ENCODE measurements at regions not wholly inside any gene's neighbourhood (a gene's known extent, or its start where the extent isn't known, plus 50 kb on each side); places are given as distances from the start of the nearest gene placed in this dataset.
"Not testable (repeated sequence)": the region's sequence is repeated elsewhere in the genome, so short reads cannot be mapped to it uniquely, and the experiment has no call there.

DNA sequence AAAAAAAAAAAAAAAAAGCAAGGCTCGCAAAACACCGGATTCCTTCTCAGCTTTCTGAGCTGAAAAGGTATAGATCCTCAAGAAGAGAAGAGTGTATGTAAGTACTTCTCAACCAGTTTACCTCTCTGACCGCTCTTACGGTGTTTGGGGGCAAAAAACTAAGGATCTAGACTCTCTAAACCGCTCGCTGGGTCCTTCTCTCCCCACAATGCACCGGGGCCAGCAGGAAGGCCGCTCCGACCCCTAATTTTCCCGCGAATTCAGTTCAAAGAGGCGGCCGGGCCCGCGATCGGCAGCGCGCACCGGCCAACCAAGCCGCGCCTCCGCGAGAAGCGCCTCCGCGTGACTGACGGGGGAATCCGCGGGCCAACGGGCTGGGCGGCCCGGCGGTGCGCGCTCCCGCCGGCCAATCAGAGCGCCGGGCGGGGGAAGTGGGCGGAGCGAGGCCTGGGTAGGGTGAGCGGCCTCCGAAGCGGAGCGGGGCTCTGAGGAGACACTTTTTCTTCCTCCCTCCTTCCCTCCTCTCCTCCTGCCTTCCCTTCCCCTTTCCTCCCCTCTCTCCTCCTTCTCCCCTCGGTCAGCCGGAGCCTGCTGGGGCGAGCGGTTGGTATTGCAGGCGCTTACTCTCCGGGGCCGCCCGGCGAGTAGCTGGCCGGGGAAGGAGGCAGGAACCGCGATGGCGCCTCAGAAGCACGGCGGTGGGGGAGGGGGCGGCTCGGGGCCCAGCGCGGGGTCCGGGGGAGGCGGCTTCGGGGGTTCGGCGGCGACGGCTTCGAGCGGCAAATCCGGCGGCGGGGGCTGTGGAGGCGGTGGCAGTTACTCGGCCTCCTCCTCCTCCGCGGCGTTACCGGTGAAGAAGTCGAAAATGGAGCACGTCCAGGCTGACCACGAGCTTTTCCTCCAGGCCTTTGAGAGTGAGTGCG is 93.0 kb downstream of the CRLF3 start:
- Mint-ChIP-seq H3K4me3 (peak overlapping the region; percentile 95), H3K27ac (peak overlapping the region; percentile 98), H3K36me3 (ENCODE audit: low read depth) (peaks cover 21% of the 10 kb centered on the region), H3K4me1 (ENCODE audit: low read depth) (peaks cover 48% of the 10 kb centered on the region)
- CTCF ChIA-PET; H3K27me3 Mint-ChIP-seq (ENCODE audit: low read depth); H3K9me3 Mint-ChIP-seq (ENCODE audit: insufficient read depth): not testable (repeated sequence)
- DNase-seq (peak; percentile 89), ATAC-seq (peak; percentile 98)
- POLR2A ChIA-PET: interaction anchor here (0.6 to 1.3 kb wide), 7 partner anchors 12 to 254 kb away, joined by 3 to 4 read pairs (median 3); partner anchors contain the start of gene CRLF3

DNA sequence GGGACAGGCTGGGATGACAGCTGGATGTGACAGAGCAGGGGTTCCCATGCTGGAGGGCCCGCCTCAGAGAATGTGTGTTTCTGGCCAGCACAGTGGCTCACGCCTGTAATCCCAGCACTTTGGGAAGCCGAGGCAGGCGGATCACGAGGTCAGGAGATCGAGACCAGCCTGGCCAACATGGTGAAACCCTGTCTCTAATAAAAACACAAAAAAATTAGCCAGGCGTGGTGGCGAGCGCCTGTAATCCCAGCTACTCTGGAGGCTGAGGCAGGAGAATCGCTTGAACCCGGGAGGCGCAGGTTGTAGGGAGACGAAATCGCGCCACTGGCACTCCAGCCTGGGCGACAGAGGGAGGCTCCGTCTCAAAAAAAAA is 93.7 kb downstream of the CRLF3 start:
- DNase-seq; H3K9me3 Mint-ChIP-seq (ENCODE audit: insufficient read depth); CTCF ChIA-PET; H3K27me3 Mint-ChIP-seq (ENCODE audit: low read depth); POLR2A ChIA-PET; ATAC-seq: not testable (repeated sequence)
- peak overlapping the region; percentile 95 for H3K4me3 Mint-ChIP-seq
- peaks cover 47% of the 10 kb centered on the region for H3K4me1 Mint-ChIP-seq (ENCODE audit: low read depth)
- H3K27ac Mint-ChIP-seq: peak overlapping the region; percentile 86
- peaks cover 19% of the 10 kb centered on the region for H3K36me3 Mint-ChIP-seq (ENCODE audit: low read depth)

DNA sequence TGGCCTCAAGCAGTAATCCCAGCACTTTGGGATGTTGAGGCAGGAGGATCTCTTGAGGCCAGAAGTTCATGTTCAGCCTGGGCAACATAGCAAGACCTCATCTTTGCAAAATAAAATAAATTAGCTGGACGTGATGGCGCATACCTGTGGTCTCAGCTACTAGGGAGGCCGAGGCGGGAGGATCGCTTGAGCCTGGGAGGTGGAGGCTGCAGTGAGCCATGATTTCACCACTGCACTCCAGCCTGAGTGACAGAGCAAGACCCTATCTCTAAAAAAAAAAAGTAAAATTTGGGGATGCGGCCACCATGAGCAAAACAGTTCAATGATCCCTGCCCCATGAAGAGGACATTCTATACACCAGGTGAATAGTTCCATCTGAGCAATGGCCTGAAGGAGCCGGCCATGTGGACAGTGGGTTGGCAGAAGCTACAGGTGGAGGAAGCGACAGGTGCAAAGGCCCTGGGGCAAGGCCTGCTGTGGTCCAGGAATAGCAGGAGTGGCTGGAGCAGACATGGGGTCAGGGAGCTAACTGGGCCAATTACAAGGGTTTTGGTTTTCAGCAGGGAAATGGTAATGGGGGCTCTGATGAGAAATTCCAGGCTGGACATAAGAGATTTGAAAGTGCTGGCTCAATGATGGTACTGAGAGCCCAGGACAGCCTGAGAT is 94.2 kb downstream of the CRLF3 start:
- H3K36me3 Mint-ChIP-seq (ENCODE audit: low read depth): peaks cover 14% of the 10 kb centered on the region
- CTCF ChIA-PET: interaction anchor here (2.8 kb wide), 1 partner anchor 11 kb away, joined by 7 read pairs; no protein-coding TSS in a partner anchor
- ATAC-seq; H3K27me3 Mint-ChIP-seq (ENCODE audit: low read depth); H3K9me3 Mint-ChIP-seq (ENCODE audit: insufficient read depth); POLR2A ChIA-PET; DNase-seq: not testable (repeated sequence)
- H3K4me3 Mint-ChIP-seq: peak overlapping the region; percentile 95
- H3K27ac Mint-ChIP-seq: peak overlapping the region; percentile 86
- H3K4me1 Mint-ChIP-seq (ENCODE audit: low read depth): peaks cover 42% of the 10 kb centered on the region

DNA sequence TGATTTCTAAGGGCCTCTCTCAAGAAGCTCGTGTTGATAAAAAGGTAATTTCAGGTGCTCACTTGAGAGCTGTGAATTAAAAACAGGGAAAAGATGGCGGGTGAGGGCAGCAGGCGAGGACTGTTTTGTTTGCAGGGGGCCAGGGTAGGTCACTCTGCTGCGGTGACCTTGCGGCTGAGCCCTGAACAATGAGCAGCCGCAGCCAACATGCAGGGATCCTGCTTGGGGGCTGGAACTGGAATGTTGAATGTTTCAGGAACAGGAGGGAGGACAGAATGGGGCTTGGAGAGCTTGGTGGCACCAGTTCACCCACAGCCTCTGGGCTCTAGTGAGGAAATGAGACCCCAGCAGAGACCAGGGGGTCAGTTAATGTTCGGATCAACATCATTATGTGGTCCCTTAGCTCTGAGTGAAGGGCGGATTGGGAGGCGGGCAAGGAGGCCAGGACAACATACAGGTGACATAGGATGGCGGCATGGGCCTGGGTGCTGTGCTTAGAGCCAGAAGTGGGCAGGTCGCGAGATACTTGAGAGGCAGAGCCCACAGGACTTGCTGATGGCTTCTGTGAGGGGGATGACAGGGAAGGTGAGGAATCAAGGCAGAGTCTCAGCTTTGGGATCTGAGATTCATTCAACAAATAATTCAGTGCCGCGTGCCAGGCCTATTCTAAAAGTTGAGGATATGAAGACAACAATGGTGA is 94.9 kb downstream of the CRLF3 start:
- H3K4me3 Mint-ChIP-seq: peak overlapping the region; percentile 95
- peaks cover 38% of the 10 kb centered on the region for H3K4me1 Mint-ChIP-seq (ENCODE audit: low read depth)
- H3K9me3 Mint-ChIP-seq (ENCODE audit: insufficient read depth); POLR2A ChIA-PET; ATAC-seq; H3K27me3 Mint-ChIP-seq (ENCODE audit: low read depth): not testable (repeated sequence)
- peak; percentile 9 for DNase-seq
- CTCF ChIA-PET: interaction anchor here (2.8 kb wide), 1 partner anchor 10 kb away, joined by 7 read pairs; no protein-coding TSS in a partner anchor
- H3K36me3 Mint-ChIP-seq (ENCODE audit: low read depth): peaks cover 11% of the 10 kb centered on the region
- peak overlapping the region; percentile 20 for H3K27ac Mint-ChIP-seq

DNA sequence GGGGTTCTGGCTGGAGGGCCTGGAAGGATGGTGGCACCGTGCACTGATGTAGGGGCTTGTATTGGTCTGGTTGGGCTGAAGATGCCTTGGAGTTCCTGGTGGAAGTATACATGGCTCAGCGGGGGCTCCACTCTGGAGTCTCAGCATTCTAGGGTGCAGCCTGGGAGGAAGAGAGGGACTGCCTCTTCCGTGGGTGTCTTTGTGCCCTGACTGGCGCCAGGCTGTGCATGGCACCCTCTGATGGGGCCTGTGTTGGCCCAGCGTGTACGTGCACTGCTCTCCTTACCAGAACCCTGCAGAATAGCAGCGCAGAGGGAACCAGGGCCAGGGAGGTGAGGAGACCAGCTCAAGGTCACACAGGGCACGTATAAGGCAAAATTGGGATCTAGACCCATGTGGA is 97.0 kb downstream of the CRLF3 start:
- H3K27ac Mint-ChIP-seq; H3K4me3 Mint-ChIP-seq; H3K27me3 Mint-ChIP-seq (ENCODE audit: low read depth); H3K36me3 Mint-ChIP-seq (ENCODE audit: low read depth); H3K9me3 Mint-ChIP-seq (ENCODE audit: insufficient read depth); ATAC-seq: not testable (repeated sequence)
- ChIA-PET POLR2A (interaction anchor here (0.9 kb wide), 1 partner anchor 98 kb away, joined by 3 read pairs; no protein-coding TSS in a partner anchor), CTCF (interaction anchor here (1.1 to 2.8 kb wide), 2 partner anchors 8 to 10 kb away, joined by 3 to 7 read pairs; no protein-coding TSS in a partner anchor)
- H3K4me1 Mint-ChIP-seq (ENCODE audit: low read depth): peaks cover 24% of the 10 kb centered on the region
- peak; percentile 12 for DNase-seq

DNA sequence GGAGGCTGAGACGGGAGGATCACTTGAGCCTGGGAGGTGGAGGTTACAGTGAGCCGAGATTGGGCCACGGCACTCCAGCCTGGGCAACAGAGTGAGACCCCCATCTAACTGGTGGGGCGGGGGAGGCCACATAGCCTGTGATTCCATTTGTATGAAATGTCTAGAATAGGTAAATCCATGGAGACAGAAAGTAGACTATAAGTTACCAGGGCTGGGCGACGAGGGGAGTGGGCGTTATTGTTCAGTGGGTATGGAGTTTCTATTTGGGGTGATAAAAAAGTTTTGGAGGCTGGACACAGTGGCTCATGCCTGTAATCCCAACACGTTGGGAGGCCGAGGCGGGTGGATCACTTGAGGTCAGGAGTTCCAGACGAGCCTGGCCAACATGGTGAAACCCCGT is 97.8 kb downstream of the CRLF3 start:
- peaks cover 24% of the 10 kb centered on the region for H3K4me1 Mint-ChIP-seq (ENCODE audit: low read depth)
- CTCF ChIA-PET: interaction anchor here (1.1 kb wide), 1 partner anchor 10 kb away, joined by 3 read pairs; no protein-coding TSS in a partner anchor
- H3K27me3 Mint-ChIP-seq (ENCODE audit: low read depth); ATAC-seq; H3K27ac Mint-ChIP-seq; POLR2A ChIA-PET; H3K9me3 Mint-ChIP-seq (ENCODE audit: insufficient read depth); H3K36me3 Mint-ChIP-seq (ENCODE audit: low read depth); H3K4me3 Mint-ChIP-seq: not testable (repeated sequence)
- peak; percentile 11 for DNase-seq

DNA sequence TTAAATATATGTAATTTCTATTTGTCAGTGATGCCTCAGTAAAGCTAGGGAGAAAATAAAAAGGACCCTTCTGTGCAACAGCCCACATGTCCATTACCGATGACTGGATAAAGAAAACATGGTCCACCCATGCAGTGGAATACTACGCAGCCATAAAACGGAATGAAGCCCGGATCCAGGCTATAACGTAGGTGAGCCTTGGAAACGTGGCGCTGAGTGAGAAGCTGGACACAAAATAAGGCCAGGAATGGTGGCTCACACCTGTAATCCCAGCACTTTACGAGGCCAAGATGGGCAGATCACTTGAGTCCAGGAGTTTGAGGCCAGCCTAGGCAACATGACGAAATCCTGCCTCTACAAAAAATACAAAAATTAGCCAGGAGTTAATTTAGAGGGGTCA is 98.2 kb downstream of the CRLF3 start:
- DNase-seq: peak; percentile 10
- H3K36me3 Mint-ChIP-seq (ENCODE audit: low read depth); H3K27me3 Mint-ChIP-seq (ENCODE audit: low read depth); ATAC-seq; POLR2A ChIA-PET; H3K9me3 Mint-ChIP-seq (ENCODE audit: insufficient read depth); H3K4me3 Mint-ChIP-seq; H3K27ac Mint-ChIP-seq: not testable (repeated sequence)
- CTCF ChIA-PET: interaction anchor here (1.1 kb wide), 1 partner anchor 9 kb away, joined by 3 read pairs; no protein-coding TSS in a partner anchor
- peaks cover 24% of the 10 kb centered on the region for H3K4me1 Mint-ChIP-seq (ENCODE audit: low read depth)

DNA sequence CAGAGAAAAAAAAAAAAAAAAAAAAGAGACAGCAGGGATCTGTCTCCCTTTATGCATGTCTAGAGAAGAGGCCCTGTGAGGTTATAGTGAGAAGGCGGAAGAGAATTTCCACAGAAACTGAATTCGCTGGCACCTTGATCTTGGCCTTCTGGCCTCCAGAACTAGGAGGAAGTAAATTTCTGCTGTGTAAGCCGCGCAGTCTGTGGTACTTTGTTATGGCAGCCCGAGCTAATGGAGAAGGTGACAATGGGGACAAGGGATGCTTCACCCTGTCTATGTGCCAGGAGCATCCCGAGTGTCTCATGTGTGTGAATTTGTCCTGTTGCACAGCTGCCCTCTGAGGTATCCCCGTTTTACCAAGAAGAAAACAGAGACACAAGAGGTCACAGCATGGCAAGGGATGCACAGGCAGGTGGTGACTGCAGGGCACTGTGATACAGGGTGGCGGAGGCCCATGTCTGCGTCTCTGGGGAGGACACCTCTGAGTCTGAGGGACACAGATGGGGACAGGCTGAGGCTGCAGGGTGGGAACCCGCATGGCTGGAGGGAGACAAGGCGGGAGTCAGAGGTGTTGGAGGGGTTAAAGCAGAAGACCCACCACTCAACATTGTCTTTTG is 100.3 kb downstream of the CRLF3 start:
- peaks cover 14% of the 10 kb centered on the region for H3K4me1 Mint-ChIP-seq (ENCODE audit: low read depth)
- peak; percentile 12 for DNase-seq
- H3K9me3 Mint-ChIP-seq (ENCODE audit: insufficient read depth); H3K36me3 Mint-ChIP-seq (ENCODE audit: low read depth); POLR2A ChIA-PET; ATAC-seq; CTCF ChIA-PET; H3K27ac Mint-ChIP-seq; H3K27me3 Mint-ChIP-seq (ENCODE audit: low read depth); H3K4me3 Mint-ChIP-seq: not testable (repeated sequence)

DNA sequence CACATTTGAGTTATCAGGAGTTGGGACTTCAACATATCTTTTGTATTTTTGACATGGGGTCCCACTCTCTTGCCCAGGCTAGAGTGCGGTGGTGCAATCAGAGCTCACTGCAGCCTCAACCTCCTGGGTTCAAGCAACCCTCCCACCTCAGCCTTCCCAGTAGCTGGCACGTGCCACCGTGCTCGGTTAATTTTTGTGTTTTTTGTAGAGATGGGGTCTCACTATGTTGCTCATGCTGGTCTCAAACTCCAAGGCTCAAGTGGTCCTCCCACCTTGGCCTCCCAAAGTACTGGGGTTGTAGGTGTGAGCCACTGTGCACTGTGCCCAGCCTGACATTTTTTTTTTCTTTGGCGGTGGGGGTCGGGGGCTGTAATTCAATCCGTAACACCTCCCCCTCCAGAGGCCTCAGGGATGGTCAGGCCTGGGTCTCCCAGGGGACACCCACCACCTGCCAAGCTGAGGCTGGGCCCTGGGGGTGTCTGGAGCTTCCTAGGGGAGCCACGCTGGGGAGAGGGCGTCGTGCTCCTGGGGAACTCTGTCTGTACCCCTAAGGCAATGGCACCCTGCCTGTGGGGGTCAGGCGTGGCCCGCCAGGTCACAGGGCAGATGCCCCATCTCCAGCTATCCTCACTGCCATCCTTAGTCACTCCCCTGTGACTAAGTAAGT is 102.2 kb downstream of the CRLF3 start:
- H3K36me3 Mint-ChIP-seq (ENCODE audit: low read depth); H3K9me3 Mint-ChIP-seq (ENCODE audit: insufficient read depth); H3K27ac Mint-ChIP-seq; H3K4me3 Mint-ChIP-seq; POLR2A ChIA-PET; DNase-seq; ATAC-seq; H3K27me3 Mint-ChIP-seq (ENCODE audit: low read depth); H3K4me1 Mint-ChIP-seq (ENCODE audit: low read depth): not testable (repeated sequence)
- CTCF ChIA-PET: interaction anchor here (1.6 kb wide), 1 partner anchor 103 kb away, joined by 3 read pairs; no protein-coding TSS in a partner anchor

DNA sequence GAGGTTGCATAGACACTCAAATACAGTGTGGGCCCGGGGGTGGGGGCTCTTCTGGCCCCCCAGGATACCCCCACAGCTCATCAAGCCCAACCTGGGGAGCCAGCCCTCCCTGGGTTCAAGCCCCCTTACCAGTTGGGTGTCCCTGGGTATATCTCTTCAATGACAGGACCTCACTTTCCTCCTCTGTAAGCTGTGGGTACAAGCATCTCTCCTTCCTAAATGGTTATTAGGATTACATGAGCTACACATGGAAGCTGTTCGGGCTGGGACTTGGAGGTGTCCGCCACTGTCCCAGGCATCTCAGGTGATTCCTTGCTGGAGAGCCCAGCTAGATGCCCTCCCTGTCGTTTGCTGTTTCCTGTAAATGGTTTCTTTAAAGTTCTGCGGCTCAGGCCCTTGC is 103.5 kb downstream of the CRLF3 start:
- H3K36me3 Mint-ChIP-seq (ENCODE audit: low read depth); ATAC-seq; H3K27ac Mint-ChIP-seq; H3K27me3 Mint-ChIP-seq (ENCODE audit: low read depth); POLR2A ChIA-PET; H3K4me3 Mint-ChIP-seq; H3K9me3 Mint-ChIP-seq (ENCODE audit: insufficient read depth): not testable (repeated sequence)
- DNase-seq: peak; percentile 11
- CTCF ChIA-PET: interaction anchor here (1.6 kb wide), 1 partner anchor 105 kb away, joined by 3 read pairs; no protein-coding TSS in a partner anchor
- peaks cover 12% of the 10 kb centered on the region for H3K4me1 Mint-ChIP-seq (ENCODE audit: low read depth)

DNA sequence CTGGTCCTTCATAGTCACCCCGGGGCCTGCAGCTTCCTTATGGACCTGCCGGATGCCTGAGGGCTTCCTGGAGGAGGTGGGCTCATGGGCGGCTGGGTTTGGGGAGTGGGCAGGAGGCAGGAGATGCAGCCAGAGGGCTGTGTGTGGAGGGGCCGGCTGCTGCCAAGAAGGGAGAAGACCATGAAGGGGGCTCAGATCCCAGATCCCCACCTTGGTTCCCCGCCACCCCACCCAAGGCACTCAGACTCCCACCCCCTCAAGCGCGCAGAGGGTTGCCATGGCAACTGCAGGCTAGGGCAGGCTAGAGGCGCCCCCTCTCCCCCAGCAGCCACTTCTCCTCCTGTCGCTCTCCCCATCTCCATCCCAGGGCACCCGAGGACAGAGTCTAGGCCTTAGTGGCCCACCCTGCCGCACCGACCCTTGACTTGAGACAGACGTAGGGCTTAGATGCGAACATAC is 104.5 kb downstream of the CRLF3 start:
- ChIA-PET CTCF (interaction anchor here (1.6 kb wide), 1 partner anchor 9 kb away, joined by 7 read pairs; no protein-coding TSS in a partner anchor), POLR2A (interaction anchor here (0.6 kb wide), 1 partner anchor 12 kb away, joined by 3 read pairs; no protein-coding TSS in a partner anchor)
- no peaks in the 10 kb centered on the region for H3K9me3 Mint-ChIP-seq (ENCODE audit: insufficient read depth)
- no peaks in the 10 kb centered on the region for H3K27me3 Mint-ChIP-seq (ENCODE audit: low read depth)
- DNase-seq: peak; percentile 6
- no peak for ATAC-seq
- H3K4me1 Mint-ChIP-seq (ENCODE audit: low read depth): peaks cover 12% of the 10 kb centered on the region
- no peak overlapping the region for H3K4me3 Mint-ChIP-seq
- no peaks in the 10 kb centered on the region for H3K36me3 Mint-ChIP-seq (ENCODE audit: low read depth)
- no peak overlapping the region for H3K27ac Mint-ChIP-seq

Data from activated CD8-positive, alpha-beta T cell treated with anti-CD3 and anti-CD28 coated beads, Interleukin-2, amount 10 ng/mL, durations not matched to agents 7 days and 5 days (primary cell).